Raji (cell line): ENCODE measurements at regions not wholly inside any gene's neighbourhood (a gene's known extent, or its start where the extent isn't known, plus 50 kb on each side); places are given as distances from the start of the nearest gene placed in this dataset.

Experiments used
- POLR2A ChIP-seq: IDR thresholded peaks from 2 replicates; pipeline ENCODE4 v1.6.1; 2011; ENCODE audit warnings: low read depth, low read length, control low read depth; ENCODE audit not compliant: insufficient read depth

DNA sequence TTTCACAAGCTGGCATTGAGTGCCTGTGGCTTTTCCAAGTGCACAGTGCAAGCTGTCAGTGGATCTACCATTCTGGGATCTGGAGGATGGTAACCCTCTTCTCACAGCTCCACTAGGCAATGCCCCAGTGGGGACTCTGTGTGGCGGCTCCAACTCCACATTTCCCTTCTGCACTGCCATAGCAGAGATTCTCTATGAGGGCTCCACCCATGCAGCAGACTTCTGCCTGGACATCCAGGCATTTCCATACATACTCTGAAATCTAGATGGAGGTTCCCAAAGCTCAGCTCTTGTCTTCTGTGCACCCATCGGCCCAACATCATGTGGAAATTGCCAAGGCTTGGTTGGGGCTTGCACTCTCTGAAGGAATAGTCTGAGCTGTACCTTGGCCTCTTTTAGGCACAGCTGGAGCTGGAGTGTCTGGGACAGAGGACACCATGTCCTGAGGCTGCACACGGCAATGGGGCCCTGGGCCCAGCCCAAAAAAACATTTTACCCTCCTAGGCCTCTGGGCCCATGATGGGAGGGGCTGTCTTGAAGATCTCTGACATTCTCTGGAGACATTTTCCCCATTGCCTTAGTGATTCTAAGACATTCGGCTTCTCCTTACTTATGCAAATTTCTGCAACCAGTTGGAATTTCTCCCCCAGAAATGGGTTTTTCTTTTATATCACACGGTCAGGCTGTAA is 313.3 kb upstream of the SFSWAP start:
- TF ChIP-seq POLR2A: no peak

- no peak for TF ChIP-seq POLR2A
Observed at GRCh38 chr12:131399000-131399399, 311.9 kb upstream of the SFSWAP start.

- no peak for TF ChIP-seq POLR2A
Observed at GRCh38 chr12:131402781-131403396, 308.0 kb upstream of the SFSWAP start.

DNA sequence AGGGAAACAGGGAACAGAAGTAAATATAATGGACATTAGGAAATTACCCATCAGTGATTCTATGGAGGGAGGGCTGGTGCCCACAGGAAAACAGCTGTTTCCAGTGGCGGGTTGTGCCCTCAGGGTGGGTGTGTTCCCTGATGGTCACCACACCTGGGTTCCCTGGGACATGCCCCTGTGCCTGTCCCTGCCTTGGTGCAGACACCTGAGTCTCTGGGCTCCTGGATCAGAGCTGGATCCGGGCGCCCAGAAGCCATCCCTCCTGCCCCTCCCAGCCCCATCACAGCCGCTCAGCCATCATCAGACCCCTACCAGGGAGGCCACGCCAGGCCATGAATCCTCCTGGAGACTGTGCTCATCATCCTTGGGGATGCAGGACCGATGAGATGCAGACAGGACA is 307.2 kb upstream of the SFSWAP start:
- TF ChIP-seq POLR2A: no peak

DNA sequence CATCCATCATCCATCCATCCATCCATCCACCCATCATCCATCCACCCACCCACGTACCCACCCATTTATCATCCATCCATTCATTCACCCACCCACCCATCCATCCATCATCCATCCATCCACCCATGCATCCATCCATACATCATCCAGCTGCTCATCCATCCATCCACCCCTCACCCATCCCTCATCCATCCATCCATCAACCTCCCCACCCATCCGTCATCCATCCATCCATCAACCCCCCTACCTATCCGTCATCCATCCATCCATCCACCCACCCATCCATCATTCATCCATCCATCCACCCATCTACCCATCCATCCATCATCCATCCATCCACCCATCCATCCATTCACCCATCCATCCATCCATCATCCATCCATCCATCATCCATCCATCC is 306.2 kb upstream of the SFSWAP start:
- TF ChIP-seq POLR2A: no peak

- no peak for TF ChIP-seq POLR2A
Observed at GRCh38 chr12:131407221-131408035, 303.5 kb upstream of the SFSWAP start.

DNA sequence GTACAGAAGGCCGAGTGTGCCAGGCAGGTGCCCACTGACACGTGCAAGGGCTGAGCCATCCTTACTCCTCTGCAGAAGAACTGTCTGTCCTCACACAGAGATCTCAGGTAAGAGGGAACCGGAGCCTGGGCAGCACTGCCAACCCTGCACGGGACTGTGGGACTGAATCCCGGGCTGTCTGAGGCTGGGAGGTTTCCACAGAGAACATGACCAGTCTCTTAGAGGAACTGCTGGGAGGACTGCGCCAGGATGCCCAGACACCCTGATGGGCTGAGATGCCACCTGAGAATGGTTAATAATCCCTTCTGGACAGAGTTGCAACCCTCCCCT is 302.9 kb upstream of the SFSWAP start:
- TF ChIP-seq POLR2A: no peak

DNA sequence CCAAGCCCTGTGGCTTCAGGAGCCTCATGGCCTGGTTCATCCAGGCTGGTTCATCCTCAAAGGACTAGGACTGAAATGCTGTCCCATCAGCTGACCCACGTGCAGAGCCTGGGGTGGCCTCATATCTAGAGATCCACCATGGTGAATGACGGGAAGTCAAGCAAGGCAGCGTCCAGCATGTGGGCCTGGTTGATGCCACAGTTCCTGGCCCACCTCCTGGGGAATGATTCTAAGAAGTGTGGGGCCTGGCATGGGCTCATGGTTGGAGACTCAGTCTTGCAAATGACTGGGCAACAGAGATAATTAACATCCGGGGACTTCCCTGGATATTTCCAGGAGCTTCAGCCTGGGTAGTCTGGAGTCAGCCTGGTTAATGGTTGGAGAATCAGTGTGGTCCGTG is 302.4 kb upstream of the SFSWAP start:
- no peak for TF ChIP-seq POLR2A

GRCh38 chr12:131409211-131409610 is 301.7 kb upstream of the SFSWAP start:
- no peak for TF ChIP-seq POLR2A

GRCh38 chr12:131413006-131413405 is 297.9 kb upstream of the SFSWAP start:
- TF ChIP-seq POLR2A: no peak

GRCh38 chr12:131413471-131413870 is 297.4 kb upstream of the SFSWAP start:
- TF ChIP-seq POLR2A: no peak

DNA sequence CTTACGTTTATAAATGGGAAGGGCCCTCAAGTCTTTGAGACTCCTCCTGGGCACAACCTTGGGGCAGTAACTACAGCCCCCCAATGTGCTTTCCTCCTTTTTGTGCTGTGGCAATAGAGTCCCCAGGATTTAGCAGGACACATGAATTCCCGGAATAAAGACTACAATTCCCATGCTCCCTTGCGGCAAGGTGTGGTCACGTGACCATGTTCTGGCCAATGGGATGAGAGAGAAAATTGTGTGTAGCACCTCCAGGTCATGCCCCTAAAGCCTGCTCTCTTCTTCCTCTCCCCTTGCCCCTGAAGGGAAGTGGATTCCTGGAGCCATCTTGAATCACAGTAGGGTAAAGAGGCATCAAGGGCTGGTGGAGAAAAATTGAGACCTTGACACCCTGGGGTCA is 295.1 kb upstream of the SFSWAP start:
- TF ChIP-seq POLR2A: no peak

GRCh38 chr12:131418121-131418520 is 292.8 kb upstream of the SFSWAP start:
- no peak for TF ChIP-seq POLR2A

- TF ChIP-seq POLR2A: no peak
Observed at GRCh38 chr12:131418884-131419283, 292.0 kb upstream of the SFSWAP start.

DNA sequence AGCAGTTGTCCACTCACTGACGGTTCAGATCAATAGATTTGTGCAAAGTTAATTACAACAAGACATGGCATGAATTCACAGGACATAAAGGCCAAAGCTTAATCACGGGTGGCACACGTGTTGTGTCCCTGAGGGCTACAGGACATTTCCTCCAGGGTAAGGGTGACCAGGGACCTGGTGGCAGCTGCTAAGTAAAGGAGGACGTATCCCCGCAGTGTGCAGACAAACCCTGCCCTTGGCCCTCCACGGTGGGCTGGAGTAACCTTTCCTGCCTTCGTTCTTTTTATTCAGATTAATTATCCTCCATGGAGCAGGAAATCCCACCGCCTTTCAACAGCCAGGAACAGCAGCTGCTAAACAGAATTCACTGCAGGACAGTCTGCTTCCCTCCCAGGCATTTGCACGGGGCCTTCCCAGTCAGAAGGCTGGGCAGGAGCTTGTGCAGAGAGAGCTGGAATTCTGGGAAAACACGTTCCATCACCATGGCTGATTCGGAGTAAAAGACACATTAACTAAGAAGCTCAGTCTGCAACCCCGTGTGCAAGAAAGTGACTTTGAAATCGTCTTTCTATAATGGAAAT is 289.9 kb upstream of the SFSWAP start:
- no peak for TF ChIP-seq POLR2A

DNA sequence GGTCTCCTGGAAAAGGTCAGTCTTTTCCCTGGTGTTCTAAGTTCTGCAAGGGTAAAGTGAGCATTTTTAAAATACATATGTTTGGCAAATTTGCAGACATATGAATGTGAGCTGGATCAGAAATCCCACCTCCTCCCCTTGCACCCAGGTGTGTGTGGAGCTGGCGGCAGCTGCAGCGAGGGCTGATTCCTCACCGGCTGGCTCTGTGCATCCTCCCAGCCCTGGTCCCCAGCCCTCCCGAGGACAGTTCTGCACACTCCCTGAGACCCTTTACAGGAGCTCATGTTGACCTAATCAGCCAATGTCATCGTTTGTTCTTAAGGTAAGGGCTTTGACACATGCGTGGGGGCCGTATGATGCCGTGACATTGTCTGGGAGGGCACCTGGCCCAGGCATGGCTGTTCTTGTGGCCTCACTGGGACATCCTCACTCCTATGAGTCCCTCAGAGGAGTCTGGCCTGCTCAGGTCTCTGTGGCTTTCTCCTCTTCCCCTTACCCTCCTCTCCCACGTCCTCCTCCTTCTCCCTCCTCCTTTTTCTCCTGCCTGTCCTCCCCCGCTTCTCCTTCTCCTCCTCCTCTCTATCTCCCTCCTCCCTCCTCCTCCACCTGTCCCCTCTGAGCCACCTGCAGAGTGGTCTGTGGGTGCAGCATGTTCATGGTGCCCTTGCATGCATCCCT is 289.2 kb upstream of the SFSWAP start:
- TF ChIP-seq POLR2A: no peak

DNA sequence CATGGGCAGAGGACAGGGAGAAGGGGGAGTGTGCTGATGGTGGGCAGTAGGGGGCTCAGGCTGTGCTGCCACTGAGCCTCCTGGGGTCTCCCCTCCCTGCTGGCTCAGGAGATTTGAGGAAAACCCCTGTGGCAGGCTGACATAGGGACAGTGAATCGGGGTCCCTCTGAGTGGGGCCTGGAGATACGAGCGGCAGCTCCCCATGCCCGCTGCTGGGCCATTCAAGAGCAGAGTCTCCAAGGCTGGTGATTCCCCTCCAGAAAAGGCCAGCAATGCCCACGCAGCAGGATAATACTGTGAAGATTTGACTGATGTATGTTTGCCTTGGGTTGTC is 288.7 kb upstream of the SFSWAP start:
- no peak for TF ChIP-seq POLR2A
